Inflammatory macrophage treated with lipopolysaccharide for 4 hours (primary cell): ENCODE measurements at regions not wholly inside any gene's neighbourhood (a gene's known extent, or its start where the extent isn't known, plus 50 kb on each side); places are given as distances from the start of the nearest gene placed in this dataset.
"Not testable (repeated sequence)": the region's sequence is repeated elsewhere in the genome, so short reads cannot be mapped to it uniquely, and the experiment has no call there.

ENCODE experiments used
- DNase-seq: peaks from one replicate; pipeline ENCODE4 v3.0.0-alpha.2; 2020

GRCh38 chr1:120465900-120466299 lies 51.1 kb downstream of the NBPF8 start:
- not testable (repeated sequence) for DNase-seq

GRCh38 chr1:120477663-120478062 lies 62.8 kb downstream of the NBPF8 start:
- peak; percentile 5 for DNase-seq

GRCh38 chr1:120478400-120478799 lies 63.6 kb downstream of the NBPF8 start:
- not testable (repeated sequence) for DNase-seq

- DNase-seq = not testable (repeated sequence)
These were observed 72.7 kb downstream of the NBPF8 start for GRCh38 chr1:120487542-120487941.

GRCh38 chr1:120489217-120489616 lies 74.4 kb downstream of the NBPF8 start:
- DNase-seq = not testable (repeated sequence)

- DNase-seq = not testable (repeated sequence)
These were observed 82.3 kb downstream of the NBPF8 start for GRCh38 chr1:120497145-120497544.

GRCh38 chr1:120503284-120503683 lies 88.4 kb downstream of the NBPF8 start:
- not testable (repeated sequence) for DNase-seq

- not testable (repeated sequence) for DNase-seq
These were observed 91.5 kb downstream of the NBPF8 start for GRCh38 chr1:120506352-120506751.

GRCh38 chr1:120508351-120508750 lies 93.5 kb downstream of the NBPF8 start:
- DNase-seq = not testable (repeated sequence)

- DNase-seq = not testable (repeated sequence)
These were observed 94.4 kb downstream of the NBPF8 start for GRCh38 chr1:120509258-120509657.

- DNase-seq = not testable (repeated sequence)
These were observed 98.3 kb downstream of the NBPF8 start for GRCh38 chr1:120513099-120513498.

- not testable (repeated sequence) for DNase-seq
These were observed 98.7 kb downstream of the NBPF8 start for GRCh38 chr1:120513531-120513930.

- DNase-seq = not testable (repeated sequence)
These were observed 104.4 kb downstream of the NBPF8 start for GRCh38 chr1:120519196-120519595.

GRCh38 chr1:120524416-120524815 lies 109.6 kb downstream of the NBPF8 start:
- DNase-seq = not testable (repeated sequence)

- not testable (repeated sequence) for DNase-seq
These were observed 110.6 kb downstream of the NBPF8 start for GRCh38 chr1:120525386-120525785.

- DNase-seq = not testable (repeated sequence)
These were observed 114.7 kb downstream of the NBPF8 start for GRCh38 chr1:120529475-120530089.

GRCh38 chr1:120531455-120531854 lies 116.6 kb downstream of the NBPF8 start:
- DNase-seq = not testable (repeated sequence)

GRCh38 chr1:120534361-120535047 lies 119.7 kb downstream of the NBPF8 start:
- DNase-seq = peak; percentile 70

- DNase-seq = peak; percentile 67
These were observed 120.2 kb downstream of the NBPF8 start for GRCh38 chr1:120535052-120535451.

- DNase-seq = not testable (repeated sequence)
These were observed 126.6 kb downstream of the NBPF8 start for GRCh38 chr1:120541394-120541793.

GRCh38 chr1:120542365-120542764 lies 127.5 kb downstream of the NBPF8 start:
- DNase-seq = not testable (repeated sequence)

GRCh38 chr1:120542940-120543339 lies 128.1 kb downstream of the NBPF8 start:
- not testable (repeated sequence) for DNase-seq

- DNase-seq = not testable (repeated sequence)
These were observed 129.6 kb downstream of the NBPF8 start for GRCh38 chr1:120544434-120544833.

- not testable (repeated sequence) for DNase-seq
These were observed 135.5 kb downstream of the NBPF8 start for GRCh38 chr1:120550335-120550734.
